Panc1 (cell line): ENCODE measurements at regions not wholly inside any gene's neighbourhood (a gene's known extent, or its start where the extent isn't known, plus 50 kb on each side); places are given as distances from the start of the nearest gene placed in this dataset.

Source experiments
- ATAC-seq: fragments of 200-7000 bp; cut with Tn5 transposase; 2 replicates; pipeline ENCODE4 v1.9.1; 2020; ENCODE audit warnings: mild to moderate bottlenecking, moderate library complexity
- BruUV-seq: library from RNA; stranded (reverse); fragments of 400-500 nt; replicated peaks from 2 replicates; lab custom pipeline; 2021; lab: Mats Ljungman, UMichigan
- CTCF ChIA-PET: fragments of 300-600 bp; sonication (Branson Sonifier 250); formaldehyde crosslinking; loops from one replicate; lab custom pipeline; 2022; ENCODE audit warnings: antibody characterized with exemption; lab: Charles Lee
- POLR2A ChIA-PET: fragments of 300-600 bp; sonication (Branson Sonifier 250); formaldehyde crosslinking; loops from one replicate; lab custom pipeline; 2022; ENCODE audit warnings: antibody characterized with exemption; lab: Charles Lee
- DNase-seq: peaks from one replicate; pipeline ENCODE4 v3.0.0-alpha.2; 2010; ENCODE audit warnings: low read depth, low spot score
- H3K27ac ChIP-seq: 2 replicates; pipeline ENCODE4 v1.5.1; 2011; ENCODE audit warnings: mild to moderate bottlenecking, low read length, inconsistent platforms
- H3K27me3 ChIP-seq: fragments of 200-500 bp; sonication (Bioruptor generic); 2 replicates; pipeline ENCODE4 v1.6.0; 2014; ENCODE audit warnings: low read length, inconsistent platforms; ENCODE audit not compliant: control insufficient read depth, insufficient read depth
- H3K36me3 ChIP-seq: fragments of 200-500 bp; sonication (Bioruptor generic); 2 replicates; pipeline ENCODE4 v1.5.1; 2014; ENCODE audit warnings: inconsistent platforms, mild to moderate bottlenecking, low read length, moderate library complexity; ENCODE audit not compliant: control insufficient read depth, insufficient read depth
- H3K4me1 ChIP-seq: 2 replicates; pipeline ENCODE4 v1.5.1; 2011; ENCODE audit warnings: inconsistent platforms, mild to moderate bottlenecking, low read length, moderate library complexity; ENCODE audit not compliant: control insufficient read depth, insufficient read depth
- H3K4me3 ChIP-seq, 2 experiments: 2 replicates each; pipeline ENCODE4 v1.5.1; 2011 to 2012; ENCODE audit warnings: low read depth in 2 of 2, low read length in 2 of 2, mild to moderate bottlenecking in 2 of 2, inconsistent platforms in 1 of 2, moderate library complexity in 1 of 2
- H3K9me3 ChIP-seq: fragments of 200-500 bp; sonication (Bioruptor generic); 2 replicates; pipeline ENCODE4 v1.5.1; 2014; ENCODE audit warnings: low read depth, mild to moderate bottlenecking, inconsistent platforms, low read length, moderate library complexity; ENCODE audit not compliant: control insufficient read depth, insufficient read depth
- CTCF ChIP-seq: fragments of 450-650 bp; IDR thresholded peaks from 2 replicates; pipeline ENCODE4 v1.5.1; 2017; ENCODE audit warnings: mild to moderate bottlenecking
- POLR2AphosphoS5 ChIP-seq: IDR thresholded peaks from 2 replicates; pipeline ENCODE4 v1.6.1; 2012; ENCODE audit warnings: mild to moderate bottlenecking, low read depth, low read length, moderate library complexity
- REST ChIP-seq, 2 experiments: IDR thresholded peaks; 2 replicates each; pipeline ENCODE4 v1.6.1; 2011 to 2012; ENCODE audit warnings: low read depth in 2 of 2, control low read depth in 1 of 2, low read length in 1 of 2, mild to moderate bottlenecking in 1 of 2, moderate library complexity in 1 of 2; ENCODE audit not compliant: insufficient read depth in 1 of 2
- SIN3A ChIP-seq: IDR thresholded peaks from 2 replicates; pipeline ENCODE4 v1.6.1; 2012; ENCODE audit warnings: low read depth, mild to moderate bottlenecking, low read length, moderate library complexity, borderline replicate concordance; ENCODE audit not compliant: insufficient read depth
- TCF7L2 ChIP-seq: IDR thresholded peaks from 2 replicates; pipeline ENCODE4 v1.6.1; 2011; ENCODE audit warnings: mild to moderate bottlenecking, low read depth, low read length, inconsistent platforms
- in situ Hi-C: cut with HindIII; loops from 2 replicates; pipeline ENCODE4 v1.10.0; 2016; ENCODE audit warnings: low sequenced_read_pairs, low pct_unique_long_range_greater_than_20kb
- intact Hi-C: fragments of 100-400 bp; cut with micrococcal nuclease; formaldehyde crosslinking; loops from one replicate; pipeline ENCODE4 v1.10.0; 2022; ENCODE audit not compliant: unreplicated experiment

GRCh38 chr10:83801983-83802382 lies 337.3 kb upstream of the GHITM start:
- POLR2A ChIA-PET: no interaction called here
- DNase-seq (no peak), ATAC-seq (no peak)
- intact Hi-C loops (no loop called here), in situ Hi-C loops (no loop called here)
- TF ChIP-seq REST (IDR thresholded peaks at IDR 0.05; ENCODE audit: insufficient read depth in 1 of 2, low read depth in 2 of 2, low read length in 1 of 2) (no peak), SIN3A (no peak), TCF7L2 (no peak), CTCF (peak; percentile 27), POLR2AphosphoS5 (no peak)
- Histone ChIP-seq H3K4me3 (no peak overlapping the region), H3K27me3 (no peaks in the 10 kb centered on the region), H3K36me3 (no peaks in the 10 kb centered on the region), H3K9me3 (no peaks in the 10 kb centered on the region), H3K4me1 (no peaks in the 10 kb centered on the region), H3K27ac (no peak overlapping the region)
- BruUV-seq: no TSS peak
- CTCF ChIA-PET: no interaction called here

GRCh38 chr10:83806717-83807116 lies 332.6 kb upstream of the GHITM start:
- H3K4me3 ChIP-seq: no peak overlapping the region
- H3K27ac ChIP-seq: no peak overlapping the region
- TF ChIP-seq REST (IDR thresholded peaks at IDR 0.05; ENCODE audit: insufficient read depth in 1 of 2, low read depth in 2 of 2, low read length in 1 of 2) (no peak), POLR2AphosphoS5 (no peak), TCF7L2 (no peak), SIN3A (no peak), CTCF (no peak)
- no peaks in the 10 kb centered on the region for H3K36me3 ChIP-seq
- ChIA-PET CTCF (no interaction called here), POLR2A (no interaction called here)
- H3K4me1 ChIP-seq: no peaks in the 10 kb centered on the region
- in situ Hi-C loops: no loop called here
- no peak for DNase-seq
- no peaks in the 10 kb centered on the region for H3K9me3 ChIP-seq
- ATAC-seq: no peak
- BruUV-seq: no TSS peak
- intact Hi-C loops: no loop called here
- no peaks in the 10 kb centered on the region for H3K27me3 ChIP-seq
